GM12878 (cell line): ENCODE measurements at regions not wholly inside any gene's neighbourhood (a gene's known extent, or its start where the extent isn't known, plus 50 kb on each side); places are given as distances from the start of the nearest gene placed in this dataset.

Source experiments
- ATAC-seq: fragments of 200-7000 bp; cut with Tn5 transposase; 3 replicates; pipeline ENCODE4 v1.9.1; 2020; ENCODE audit warnings: mild to moderate bottlenecking, moderate library complexity
- BruUV-seq: library from RNA; stranded (reverse); fragments of 400-500 nt; replicated peaks from 2 replicates; lab custom pipeline; 2021; lab: Mats Ljungman, UMichigan
- CTCF ChIA-PET: fragments of 300-600 bp; sonication (Branson Sonifier 250); formaldehyde crosslinking; extraction: SDS; loops from one replicate; lab custom pipeline; 2021; ENCODE audit warnings: inconsistent platforms; lab: Yijun Ruan, JAX
- POLR2A ChIA-PET: fragments of 350-600 bp; formaldehyde crosslinking; extraction: SDS; loops from one replicate; lab custom pipeline; 2021; ENCODE audit warnings: inconsistent platforms; lab: Charles Lee
- RAD21 ChIA-PET: fragments of 300-600 bp; sonication (Branson Sonifier 250); formaldehyde crosslinking; loops from one replicate; lab custom pipeline; 2023; ENCODE audit warnings: antibody characterized with exemption; ENCODE audit not compliant: unreplicated experiment; lab: Charles Lee
- SMC1A ChIA-PET: fragments of 300-600 bp; sonication (Branson Sonifier 250); formaldehyde crosslinking; loops from one replicate; lab custom pipeline; 2023; ENCODE audit not compliant: unreplicated experiment, uncharacterized antibody; lab: Charles Lee
- DNase-seq: peaks from one replicate; pipeline ENCODE4 v3.0.0-alpha.2; 2011; ENCODE audit warnings: low read depth, low spot score
- FAIRE-seq: peaks from 3 replicates; lab custom pipeline; 2011; peaks lifted over from hg19 to GRCh38; lab: Jason Lieb, UNC
- H2AFZ ChIP-seq: 2 replicates; pipeline ENCODE4 v1.6.0; 2011; ENCODE audit warnings: low read depth, low read length, control low read depth; ENCODE audit not compliant: control insufficient read depth
- H3K27ac ChIP-seq: 2 replicates; pipeline ENCODE4 v1.5.1; 2011; ENCODE audit warnings: control low read depth; ENCODE audit not compliant: control insufficient read depth, insufficient read depth
- H3K27me3 ChIP-seq, 2 experiments: replicated peaks in 1 of 2; 2 replicates each; pipeline versions ENCODE4 v1.6.0 to v1.6.1; 2011; ENCODE audit warnings: low read length in 1 of 2; ENCODE audit not compliant: control insufficient read depth in 2 of 2, insufficient read depth in 2 of 2
- H3K36me3 ChIP-seq, 2 experiments: 2 replicates each; pipeline ENCODE4 v1.5.1; 2011; ENCODE audit warnings: low read length in 1 of 2; ENCODE audit not compliant: control insufficient read depth in 2 of 2, insufficient read depth in 2 of 2
- H3K4me1 ChIP-seq: 2 replicates; pipeline ENCODE4 v1.6.1; 2011; ENCODE audit warnings: mild to moderate bottlenecking, low read length, moderate library complexity, mixed read lengths; ENCODE audit not compliant: control insufficient read depth, insufficient read depth
- H3K4me2 ChIP-seq: 2 replicates; pipeline ENCODE4 v1.6.0; 2011; ENCODE audit warnings: control low read depth; ENCODE audit not compliant: control insufficient read depth, insufficient read depth
- H3K4me3 ChIP-seq: fragments of 200-600 bp; sonication (generic); 2 replicates; pipeline ENCODE4 v1.5.1; 2016
- H3K79me2 ChIP-seq: 2 replicates; pipeline ENCODE4 v1.6.0; 2011; ENCODE audit warnings: low read length; ENCODE audit not compliant: control insufficient read depth, insufficient read depth
- H3K9ac ChIP-seq: 2 replicates; pipeline ENCODE4 v1.8.0; 2011; ENCODE audit warnings: low read length, control low read depth, mixed read lengths; ENCODE audit not compliant: control insufficient read depth, insufficient read depth
- H3K9me3 ChIP-seq: replicated peaks from 3 replicates; pipeline ENCODE4 v1.5.1; 2011; ENCODE audit warnings: mild to moderate bottlenecking, low read length; ENCODE audit not compliant: control insufficient read depth, insufficient read depth
- H4K20me1 ChIP-seq: 2 replicates; pipeline ENCODE4 v1.6.0; 2011; ENCODE audit not compliant: control insufficient read depth, insufficient read depth
- CTCF ChIP-seq, 3 experiments: IDR thresholded peaks in 2 of 3; conservative IDR thresholded peaks in 1 of 3; 2 replicates each; pipeline ENCODE4 v1.5.1; 2011; ENCODE audit warnings: low read depth in 3 of 3, low read length in 3 of 3, mild to moderate bottlenecking in 3 of 3, control low read depth in 2 of 3, moderate library complexity in 2 of 3, inconsistent platforms in 1 of 3, mixed read lengths in 1 of 3; ENCODE audit not compliant: control insufficient read depth in 2 of 3, insufficient read depth in 1 of 3; ENCODE audit errors: extremely low read depth in 1 of 3
- NR2C2 ChIP-seq: IDR thresholded peaks from 2 replicates; pipeline ENCODE4 v1.6.1; 2011; ENCODE audit warnings: borderline replicate concordance, low read depth; ENCODE audit not compliant: control insufficient read depth, insufficient read length
- PKNOX1 ChIP-seq: fragments of 450-650 bp; IDR thresholded peaks from 2 replicates; pipeline ENCODE4 v1.6.1; 2016; ENCODE audit warnings: mild to moderate bottlenecking
- TCF3 ChIP-seq: IDR thresholded peaks from 2 replicates; pipeline ENCODE4 v1.6.1; 2012; ENCODE audit warnings: low read depth, mild to moderate bottlenecking, low read length, borderline replicate concordance; ENCODE audit not compliant: insufficient read depth
- ZNF217 ChIP-seq: fragments of 450-650 bp; IDR thresholded peaks from 2 replicates; pipeline ENCODE4 v1.6.1; 2017; ENCODE audit warnings: antibody characterized with exemption, mild to moderate bottlenecking
- WGBS: methylation state at CpG from one replicate; pipeline ENCODE4 v1.1.6; 2016; ENCODE audit warnings: low lambda C conversion rate; ENCODE audit not compliant: insufficient replicate concordance, insufficient coverage; ENCODE audit errors: missing lambda C conversion rate; 5-methylcytosine and 5-hydroxymethylcytosine counted together
- in situ Hi-C: fragments of 300-500 bp; cut with MboI; formaldehyde crosslinking; loops from 9 replicates; pipeline ENCODE4 v1.14.3; 2018; ENCODE audit warnings: mixed read lengths
- intact Hi-C: fragments of 100-400 bp; cut with micrococcal nuclease; formaldehyde crosslinking; loops from one replicate; pipeline ENCODE4 v1.14.2; 2022; ENCODE audit not compliant: unreplicated experiment

- ChIA-PET POLR2A (no interaction called here), CTCF (no interaction called here), SMC1A (no interaction called here), RAD21 (no interaction called here)
- TF ChIP-seq CTCF (IDR thresholded peaks at IDR 0.05 in 2 of 3, conservative IDR thresholded peaks at IDR 0.05 in 1 of 3; ENCODE audit: control insufficient read depth in 2 of 3, extremely low read depth in 1 of 3, insufficient read depth in 1 of 3, low read depth in 3 of 3, low read length in 3 of 3) (no peak), PKNOX1 (no peak), ZNF217 (no peak), TCF3 (no peak), NR2C2 (no peak)
- no peaks in the 10 kb centered on the region for H3K79me2 ChIP-seq
- no peaks in the 10 kb centered on the region; the same call in 2 of the 3 replicates for H3K9me3 ChIP-seq
- H3K27me3 ChIP-seq = no peaks in the 10 kb centered on the region
- intact Hi-C loops = no loop called here
- no peak overlapping the region for H3K9ac ChIP-seq
- no peak overlapping the region for H3K27ac ChIP-seq
- no TSS peak for BruUV-seq
- no peaks in the 10 kb centered on the region for H3K4me1 ChIP-seq
- H4K20me1 ChIP-seq = no peaks in the 10 kb centered on the region
- FAIRE-seq (no peak), ATAC-seq (no peak), DNase-seq (no peak)
- no peak overlapping the region for H3K4me2 ChIP-seq
- in situ Hi-C loops = no loop called here
- 47% methylated on average over 19 of the region's 20 CpGs for WGBS
- no peaks in the 10 kb centered on the region for H3K36me3 ChIP-seq
- no peak overlapping the region for H2AFZ ChIP-seq
- no peak overlapping the region for H3K4me3 ChIP-seq
Measured at GRCh38 chr1:4126731-4127591, 226.9 kb upstream of the C1orf174 start.
